GM19372 (cell line): ENCODE measurements at regions not wholly inside any gene's neighbourhood (a gene's known extent, or its start where the extent isn't known, plus 50 kb on each side); places are given as distances from the start of the nearest gene placed in this dataset.
"Not testable (repeated sequence)": the region's sequence is repeated elsewhere in the genome, so short reads cannot be mapped to it uniquely, and the experiment has no call there.

Source experiments
- ATAC-seq: cut with Tn5 transposase; IDR thresholded peaks from one replicate; pipeline ENCODE4 v1.9.1; 2021; ENCODE audit warnings: mild to moderate bottlenecking, low read depth, moderate library complexity; ENCODE audit not compliant: unreplicated experiment

- ATAC-seq, result no peak
Measured at GRCh38 chr3:115381931-115382330, 234.8 kb upstream of the ZBTB20 start.

DNA sequence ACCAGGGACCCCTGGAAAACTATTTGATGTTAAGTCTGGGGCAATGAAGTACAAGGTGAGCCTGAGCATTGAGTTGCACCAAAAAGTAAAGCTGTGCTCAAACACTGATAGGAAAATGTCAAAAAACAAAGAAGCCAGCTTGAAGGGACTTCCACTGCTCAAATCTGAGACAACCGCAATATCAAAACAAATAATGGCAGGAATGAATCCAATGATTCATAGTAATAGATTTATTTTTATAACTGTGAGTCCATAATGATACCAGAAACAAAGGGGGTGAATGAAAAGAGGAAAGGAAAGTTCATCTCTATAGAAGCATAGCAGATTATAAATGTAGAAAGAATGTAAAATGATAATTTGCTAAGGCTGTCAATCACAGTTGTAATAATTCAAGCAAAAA, 237.3 kb upstream of the ZBTB20 start:
- no peak for ATAC-seq

- ATAC-seq, result no peak
Measured at GRCh38 chr3:115385774-115386730, 237.3 kb upstream of the GAP43 start.

DNA sequence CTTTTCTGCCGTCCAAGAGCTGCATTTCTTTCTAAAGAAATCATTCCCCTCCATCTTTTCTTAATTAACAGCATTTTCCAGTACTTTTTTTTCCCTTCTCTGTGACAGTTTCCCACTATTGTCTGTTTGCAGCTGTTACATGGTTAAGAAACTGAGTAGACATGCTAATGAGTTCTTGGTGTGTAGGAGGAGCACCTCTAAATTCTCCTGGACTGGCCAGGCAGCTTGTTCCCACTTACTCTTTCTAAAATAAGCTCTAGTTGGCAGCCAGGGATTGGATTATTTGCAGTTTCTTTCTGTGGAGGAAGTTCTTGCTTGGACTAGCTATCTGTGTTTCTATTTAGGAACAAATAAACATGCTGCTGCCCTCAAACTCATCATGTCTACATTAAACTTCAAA, 235.1 kb upstream of the GAP43 start:
- ATAC-seq, result no peak

DNA sequence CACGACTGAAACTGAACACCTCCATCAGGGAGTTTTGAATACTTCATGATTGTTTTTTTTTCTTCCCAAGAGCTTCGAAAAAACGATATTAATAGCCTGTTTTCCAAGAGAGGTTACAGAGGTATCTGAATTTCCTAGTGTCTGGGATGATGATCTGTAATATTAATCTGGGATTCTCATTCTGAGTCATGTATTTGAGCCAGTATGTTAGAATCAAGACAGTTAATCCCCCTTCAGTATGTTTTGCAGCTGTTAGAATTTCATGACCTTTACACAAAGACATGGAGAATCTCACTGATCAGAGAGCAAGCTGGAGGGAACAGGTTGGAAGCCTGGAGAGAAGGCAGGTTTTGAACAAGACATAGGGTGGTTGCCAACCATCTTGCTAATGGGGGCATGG, 234.5 kb upstream of the GAP43 start:
- ATAC-seq, result no peak

- no peak for ATAC-seq
Measured at GRCh38 chr3:115396801-115397200, 226.5 kb upstream of the GAP43 start.

GRCh38 chr3:115397433-115397832, 225.9 kb upstream of the GAP43 start:
- no peak for ATAC-seq

- no peak for ATAC-seq
Measured at GRCh38 chr3:115398506-115398905, 224.8 kb upstream of the GAP43 start.

DNA sequence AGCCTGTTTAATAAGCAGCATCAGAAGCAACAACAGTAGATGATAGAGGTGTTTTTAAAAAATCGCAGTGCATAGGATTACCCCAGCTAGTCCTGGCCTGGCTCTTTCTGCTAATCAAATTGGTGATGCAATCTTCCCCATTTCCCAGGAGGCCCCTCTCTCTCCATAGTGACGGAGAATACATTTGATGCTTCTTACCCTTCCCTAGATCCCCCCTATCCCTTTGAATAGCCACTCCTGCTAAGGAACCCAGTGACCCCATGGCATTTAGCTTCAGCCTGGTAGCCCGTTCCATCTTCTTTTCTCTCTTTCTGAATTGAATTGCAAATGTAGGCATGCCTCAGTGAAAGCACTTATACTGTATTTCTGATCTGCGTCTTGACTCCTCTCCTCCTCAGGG, 223.6 kb upstream of the GAP43 start:
- ATAC-seq, result no peak

GRCh38 chr3:115401298-115401697, 222.0 kb upstream of the GAP43 start:
- ATAC-seq, result no peak

DNA sequence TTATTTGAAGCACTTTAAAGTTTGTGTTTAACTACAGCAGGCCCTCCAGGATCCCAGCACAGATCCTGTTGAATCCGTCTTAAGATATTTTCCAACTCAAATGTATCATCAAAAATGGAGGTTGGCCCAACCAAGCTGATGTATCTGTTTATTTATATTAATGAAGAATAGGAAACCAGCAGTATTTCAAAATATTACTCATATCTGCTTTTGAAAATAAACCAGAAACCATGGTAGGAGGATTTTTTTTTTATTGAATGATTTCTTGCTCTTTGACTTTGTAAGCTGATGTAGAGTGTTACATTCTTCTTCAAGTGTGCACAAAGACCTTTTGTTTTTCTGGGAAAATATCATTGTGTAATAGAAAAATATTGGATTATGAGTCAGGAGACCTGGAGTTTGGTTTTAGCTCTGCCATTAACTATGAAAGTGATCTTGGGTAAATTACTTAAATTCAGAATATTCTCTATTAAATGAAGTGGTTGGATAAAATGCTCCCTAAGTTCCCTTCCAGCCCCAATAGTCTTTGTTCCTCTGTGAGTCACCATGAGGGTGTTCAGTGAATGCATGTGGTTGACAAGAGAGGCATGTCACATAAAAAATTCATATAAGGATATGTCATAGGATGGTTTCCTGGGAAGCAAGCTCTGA, 221.3 kb upstream of the GAP43 start:
- ATAC-seq, result no peak

DNA sequence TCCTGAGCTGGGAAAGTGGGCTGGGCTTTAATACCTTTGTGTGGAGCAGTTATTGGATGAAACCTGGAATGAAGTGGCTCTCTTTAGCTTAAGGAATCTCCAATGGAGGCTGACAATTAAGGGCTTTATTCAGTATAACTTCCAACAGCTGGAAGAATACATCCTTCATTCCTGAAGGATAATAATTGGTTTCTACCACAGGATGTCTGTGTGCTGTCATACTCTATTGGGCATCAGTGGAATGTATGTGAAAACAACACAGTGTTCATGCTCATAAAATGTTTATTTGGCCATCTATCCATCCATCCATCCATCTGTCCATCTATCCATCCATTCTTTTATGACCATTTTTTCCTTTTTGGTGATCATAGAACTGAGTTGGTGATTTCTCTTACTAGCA, 220.7 kb upstream of the GAP43 start:
- ATAC-seq, result no peak

DNA sequence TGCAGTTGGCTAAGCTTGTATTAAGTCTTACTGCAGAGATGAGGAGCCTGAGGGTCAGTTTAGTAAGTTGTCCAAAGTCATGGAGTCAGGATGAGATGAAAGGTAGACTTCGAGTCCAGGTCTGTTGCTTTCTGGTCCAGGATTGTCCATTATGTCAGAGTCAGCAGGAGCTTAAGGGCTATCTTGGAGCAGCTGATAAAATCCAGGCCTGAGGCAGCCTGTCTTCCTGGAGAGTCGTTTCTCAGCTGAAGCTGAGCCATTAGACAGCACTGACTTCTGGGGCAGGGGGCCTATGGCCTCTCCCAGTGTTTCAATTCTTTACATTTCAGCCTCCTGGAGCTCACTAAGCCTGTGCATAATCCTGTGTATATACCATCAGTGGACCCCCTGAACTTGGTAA, 219.5 kb upstream of the GAP43 start:
- no peak for ATAC-seq

- ATAC-seq, result no peak
Measured at GRCh38 chr3:115409596-115409995, 213.7 kb upstream of the GAP43 start.

DNA sequence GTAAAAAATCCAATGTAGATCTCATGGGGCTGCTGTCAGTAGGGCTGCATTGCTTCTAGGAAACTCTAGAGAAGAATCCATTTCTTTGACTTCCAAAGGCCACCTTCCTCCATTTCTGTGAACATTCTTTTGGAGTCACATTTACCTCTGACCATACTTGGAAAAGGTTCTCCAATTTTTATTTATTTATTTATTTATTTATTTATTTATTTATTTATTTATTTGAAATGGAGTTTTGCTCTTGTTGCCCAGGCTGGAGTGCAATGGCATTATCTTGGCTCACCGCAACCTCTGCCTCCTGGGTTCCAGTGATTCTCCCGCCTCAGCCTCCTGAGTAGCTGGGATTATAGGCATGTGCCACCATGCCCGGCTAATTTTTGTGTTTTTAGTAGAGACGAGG, 208.7 kb upstream of the GAP43 start:
- not testable (repeated sequence) for ATAC-seq

GRCh38 chr3:115415246-115415996, 207.9 kb upstream of the GAP43 start:
- ATAC-seq, result no peak

DNA sequence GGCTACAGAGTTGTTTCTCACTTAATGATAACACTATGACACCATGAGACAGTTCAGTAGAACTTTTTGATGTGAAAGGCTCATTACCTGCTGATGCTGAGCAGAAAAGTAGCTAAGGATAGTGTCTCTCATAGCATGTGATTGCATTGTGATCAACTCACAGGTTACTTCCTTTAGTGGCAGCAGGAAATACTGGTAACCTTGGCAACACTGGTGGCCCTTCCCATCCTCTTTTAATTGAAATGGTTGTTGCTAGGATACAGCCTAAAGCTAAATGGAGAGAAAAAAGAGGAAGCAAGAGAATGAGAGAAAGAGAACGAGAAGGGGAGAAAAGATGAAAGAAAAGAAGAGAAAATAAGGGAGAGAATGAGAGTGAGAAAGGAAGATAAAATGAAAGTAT, 204.7 kb upstream of the GAP43 start:
- ATAC-seq, result no peak

DNA sequence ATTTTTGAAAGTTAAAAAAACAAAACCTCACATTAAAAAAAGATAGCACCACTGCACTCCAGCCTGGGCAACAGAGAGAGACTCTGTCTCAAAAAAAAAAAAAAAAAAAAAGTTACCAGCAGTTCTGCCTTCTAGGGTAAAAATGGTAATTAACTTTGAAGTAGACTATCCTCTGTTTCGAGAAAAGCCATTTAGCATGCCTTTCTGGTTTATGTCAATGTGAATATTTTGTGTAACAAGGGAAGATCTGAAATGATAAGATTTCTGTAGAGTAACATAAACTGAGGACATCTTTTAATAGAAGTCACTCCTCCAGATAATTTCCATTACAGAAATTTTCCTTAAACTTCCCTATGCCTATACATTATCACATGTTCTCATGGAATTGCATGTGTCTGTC, 203.2 kb upstream of the GAP43 start:
- no peak for ATAC-seq

- ATAC-seq, result no peak
Measured at GRCh38 chr3:115423170-115423569, 200.1 kb upstream of the GAP43 start.

DNA sequence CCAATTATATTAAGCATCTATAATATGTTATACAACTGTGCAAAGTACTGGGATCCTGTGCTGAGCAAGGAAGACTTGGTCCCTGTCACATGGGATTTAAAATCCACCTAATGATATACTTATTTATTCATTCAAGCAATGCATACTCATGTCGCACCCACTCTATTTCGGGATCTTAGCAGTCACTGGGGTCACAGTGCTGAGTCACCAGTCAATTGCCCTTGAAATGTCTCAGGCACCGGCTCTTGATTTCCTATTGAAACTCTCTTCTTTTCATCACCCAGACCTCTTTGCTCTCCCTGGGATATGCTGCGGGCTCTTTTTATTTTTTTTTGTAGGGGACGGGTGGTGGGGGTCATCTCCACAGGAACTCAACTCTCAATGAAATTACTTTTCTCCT, 194.5 kb upstream of the GAP43 start:
- ATAC-seq, result no peak

DNA sequence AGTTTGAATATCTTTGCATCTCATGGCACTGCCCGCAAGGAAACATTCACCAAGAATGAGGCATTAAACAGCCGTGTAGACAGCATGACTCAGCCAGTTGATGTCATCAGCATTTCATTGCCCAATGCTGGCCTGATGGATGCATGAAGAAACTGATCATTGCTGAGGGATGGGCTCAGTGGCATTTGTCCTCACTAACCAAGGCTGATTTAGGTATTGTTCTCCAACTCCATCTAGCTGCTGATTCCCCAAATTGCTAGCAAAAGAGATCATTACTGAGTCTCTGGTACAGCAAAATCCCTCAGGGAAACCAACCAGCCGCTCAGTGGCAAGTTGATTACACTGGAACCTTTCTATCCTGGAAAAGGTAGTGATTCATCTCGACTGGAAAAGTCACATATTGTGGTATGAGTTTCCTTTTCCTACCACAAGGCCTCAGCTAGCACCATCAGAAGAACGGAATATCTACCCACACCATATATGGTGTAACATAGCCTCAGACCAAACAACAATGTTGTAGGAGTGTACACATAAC, 186.5 kb upstream of the GAP43 start:
- no peak for ATAC-seq
